ENCODE measurements at regions not wholly inside any gene's neighbourhood (a gene's known extent, or its start where the extent isn't known, plus 50 kb on each side); places are given as distances from the start of the nearest gene placed in this dataset.

DNA sequence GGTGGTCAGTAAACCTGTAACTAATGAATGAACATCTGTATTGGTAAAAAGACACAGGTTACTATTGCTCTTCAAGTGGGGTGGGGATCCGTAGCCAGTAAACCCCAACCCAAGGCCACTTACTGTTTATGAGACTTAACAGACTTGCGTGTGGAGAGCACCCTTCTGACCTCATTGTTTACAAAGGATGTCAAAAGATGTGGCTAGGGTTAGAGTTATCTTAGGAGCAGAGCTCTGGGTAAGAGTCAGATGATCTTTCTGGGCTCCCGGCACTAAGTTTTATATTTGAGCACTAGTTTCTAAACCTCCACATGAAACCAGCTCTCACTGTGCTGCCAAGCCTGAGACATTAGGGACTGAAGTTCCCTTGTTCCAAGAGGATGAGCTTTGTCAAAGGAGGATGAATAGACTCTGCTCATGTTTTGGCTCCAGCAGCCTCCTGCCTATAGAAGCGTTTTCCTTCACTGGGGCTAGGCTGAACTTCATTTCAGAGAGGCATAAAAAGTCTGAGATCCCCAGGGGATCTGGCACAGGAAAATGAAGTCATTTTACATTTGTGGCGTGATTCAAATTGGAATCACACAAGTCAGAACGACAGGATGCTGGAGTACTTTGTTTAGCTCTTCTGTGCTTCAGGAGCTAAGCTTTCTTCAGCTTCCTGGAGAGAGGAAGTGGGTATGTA lies 403.1 kb upstream of the TRIB2 start:
- TF ChIP-seq, protein P1, sequence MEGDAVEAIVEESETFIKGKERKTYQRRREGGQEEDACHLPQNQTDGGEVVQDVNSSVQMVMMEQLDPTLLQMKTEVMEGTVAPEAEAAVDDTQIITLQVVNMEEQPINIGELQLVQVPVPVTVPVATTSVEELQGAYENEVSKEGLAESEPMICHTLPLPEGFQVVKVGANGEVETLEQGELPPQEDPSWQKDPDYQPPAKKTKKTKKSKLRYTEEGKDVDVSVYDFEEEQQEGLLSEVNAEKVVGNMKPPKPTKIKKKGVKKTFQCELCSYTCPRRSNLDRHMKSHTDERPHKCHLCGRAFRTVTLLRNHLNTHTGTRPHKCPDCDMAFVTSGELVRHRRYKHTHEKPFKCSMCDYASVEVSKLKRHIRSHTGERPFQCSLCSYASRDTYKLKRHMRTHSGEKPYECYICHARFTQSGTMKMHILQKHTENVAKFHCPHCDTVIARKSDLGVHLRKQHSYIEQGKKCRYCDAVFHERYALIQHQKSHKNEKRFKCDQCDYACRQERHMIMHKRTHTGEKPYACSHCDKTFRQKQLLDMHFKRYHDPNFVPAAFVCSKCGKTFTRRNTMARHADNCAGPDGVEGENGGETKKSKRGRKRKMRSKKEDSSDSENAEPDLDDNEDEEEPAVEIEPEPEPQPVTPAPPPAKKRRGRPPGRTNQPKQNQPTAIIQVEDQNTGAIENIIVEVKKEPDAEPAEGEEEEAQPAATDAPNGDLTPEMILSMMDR (IDR thresholded peaks at IDR 0.05) = no peak
- no peak for TF ChIP-seq POLR2A (IDR thresholded peaks at IDR 0.05)
